Activated T-cell treated with anti-CD3 and anti-CD28 coated beads for 4 hours (primary cell): ENCODE measurements at regions not wholly inside any gene's neighbourhood (a gene's known extent, or its start where the extent isn't known, plus 50 kb on each side); places are given as distances from the start of the nearest gene placed in this dataset.
"Not testable (repeated sequence)": the region's sequence is repeated elsewhere in the genome, so short reads cannot be mapped to it uniquely, and the experiment has no call there.

Experiments
- DNase-seq: peaks from one replicate; pipeline ENCODE4 v3.0.0-alpha.2; 2020

- no peak for DNase-seq
Measured at GRCh38 chr18:78856569-78857313, 122.9 kb upstream of the SALL3 start.

- no peak for DNase-seq
Measured at GRCh38 chr18:78857314-78858150, 122.1 kb upstream of the SALL3 start.

GRCh38 chr18:78859686-78860085 lies 119.9 kb upstream of the SALL3 start:
- DNase-seq: no peak

- no peak for DNase-seq
Measured at GRCh38 chr18:78860117-78860516, 119.5 kb upstream of the SALL3 start.

GRCh38 chr18:78861116-78861515 lies 118.5 kb upstream of the SALL3 start:
- no peak for DNase-seq

- no peak for DNase-seq
Measured at GRCh38 chr18:78861706-78862105, 117.9 kb upstream of the SALL3 start.

- DNase-seq: no peak
Measured at GRCh38 chr18:78862395-78862794, 117.2 kb upstream of the SALL3 start.

GRCh38 chr18:78865056-78865598 lies 114.5 kb upstream of the SALL3 start:
- no peak for DNase-seq

- DNase-seq: no peak
Measured at GRCh38 chr18:78865771-78866310, 113.8 kb upstream of the SALL3 start.

GRCh38 chr18:78867131-78867530 lies 112.5 kb upstream of the SALL3 start:
- DNase-seq: no peak

- DNase-seq: no peak
Measured at GRCh38 chr18:78868330-78869316, 111.0 kb upstream of the SALL3 start.

- no peak for DNase-seq
Measured at GRCh38 chr18:78871618-78872017, 108.0 kb upstream of the SALL3 start.

GRCh38 chr18:78873926-78874500 lies 105.6 kb upstream of the SALL3 start:
- DNase-seq: no peak

- no peak for DNase-seq
Measured at GRCh38 chr18:78875016-78875777, 104.4 kb upstream of the SALL3 start.

- no peak for DNase-seq
Measured at GRCh38 chr18:78875778-78876650, 103.6 kb upstream of the SALL3 start.

GRCh38 chr18:78876868-78877267 lies 102.8 kb upstream of the SALL3 start:
- no peak for DNase-seq

- DNase-seq: no peak
Measured at GRCh38 chr18:78878335-78878734, 101.3 kb upstream of the SALL3 start.

GRCh38 chr18:78879072-78879883 lies 100.3 kb upstream of the SALL3 start:
- DNase-seq: not testable (repeated sequence)

- DNase-seq: no peak
Measured at GRCh38 chr18:78882585-78882984, 97.0 kb upstream of the SALL3 start.
